ENCODE measurements at regions not wholly inside any gene's neighbourhood (a gene's known extent, or its start where the extent isn't known, plus 50 kb on each side); places are given as distances from the start of the nearest gene placed in this dataset.
A peak's percentile ranks its signal among the peaks of the same experiment; 100 is the strongest.

- H3K27me3 ChIP-seq (ENCODE audit: control insufficient read depth, low read length): no peaks in the 10 kb centered on the region
- TF ChIP-seq EZH2phosphoT487 (IDR thresholded peaks at IDR 0.05; ENCODE audit: borderline replicate concordance, low read length) (no peak), CTCF (IDR thresholded peaks at IDR 0.05; ENCODE audit: low read depth, low read length, poor library complexity, severe bottlenecking) (no peak)
- H3K27ac ChIP-seq (ENCODE audit: low read depth, low read length): no peak overlapping the region
- H3K4me2 ChIP-seq (ENCODE audit: low read length): peak overlapping the region; percentile 8; the same call in 1 of the 2 replicates
- no peaks in the 10 kb centered on the region for H3K79me2 ChIP-seq (ENCODE audit: control insufficient read depth, low read length)
- H4K20me1 ChIP-seq (ENCODE audit: control insufficient read depth, insufficient read depth, low read depth, low read length): no peaks in the 10 kb centered on the region
- no peaks in the 10 kb centered on the region for H3K36me3 ChIP-seq (ENCODE audit: control insufficient read depth, low read length)
- H3K9me3 ChIP-seq (ENCODE audit: control insufficient read depth, insufficient read depth, low read length): no peaks in the 10 kb centered on the region
- no peak overlapping the region for H3K4me3 ChIP-seq (ENCODE audit: low read length)
- no peaks in the 10 kb centered on the region for H3F3A ChIP-seq (ENCODE audit: control insufficient read depth, insufficient read depth)
- peaks cover 9% of the 10 kb centered on the region for H3K4me1 ChIP-seq (ENCODE audit: control insufficient read depth, low read length)
- no peaks in the 10 kb centered on the region for H3K9me2 ChIP-seq (replicated peaks; ENCODE audit: control insufficient read depth, low read length)
Measured at GRCh38 chr1:220336391-220337031, 64.3 kb upstream of the RAB3GAP2 start.

GRCh38 chr1:220335668-220336067 lies 63.4 kb upstream of the RAB3GAP2 start:
- Histone ChIP-seq H3K9me3 (ENCODE audit: control insufficient read depth, insufficient read depth, low read length) (no peaks in the 10 kb centered on the region), H3K9me2 (replicated peaks; ENCODE audit: control insufficient read depth, low read length) (no peaks in the 10 kb centered on the region), H3K4me1 (ENCODE audit: control insufficient read depth, low read length) (peaks cover 9% of the 10 kb centered on the region), H3K36me3 (ENCODE audit: control insufficient read depth, low read length) (no peaks in the 10 kb centered on the region), H4K20me1 (ENCODE audit: control insufficient read depth, insufficient read depth, low read depth, low read length) (no peaks in the 10 kb centered on the region), H3K4me2 (ENCODE audit: low read length) (no peak overlapping the region), H3K79me2 (ENCODE audit: control insufficient read depth, low read length) (no peaks in the 10 kb centered on the region), H3K4me3 (ENCODE audit: low read length) (no peak overlapping the region), H3K27me3 (ENCODE audit: control insufficient read depth, low read length) (no peaks in the 10 kb centered on the region), H3K27ac (ENCODE audit: low read depth, low read length) (no peak overlapping the region), H3F3A (ENCODE audit: control insufficient read depth, insufficient read depth) (no peaks in the 10 kb centered on the region)
- TF ChIP-seq EZH2phosphoT487 (IDR thresholded peaks at IDR 0.05; ENCODE audit: borderline replicate concordance, low read length) (no peak), CTCF (IDR thresholded peaks at IDR 0.05; ENCODE audit: low read depth, low read length, poor library complexity, severe bottlenecking) (no peak)

GRCh38 chr1:220331318-220331717 lies 59.1 kb upstream of the RAB3GAP2 start:
- Histone ChIP-seq H3K4me3 (ENCODE audit: low read length) (no peak overlapping the region), H3K9me2 (replicated peaks; ENCODE audit: control insufficient read depth, low read length) (no peaks in the 10 kb centered on the region), H3K79me2 (ENCODE audit: control insufficient read depth, low read length) (no peaks in the 10 kb centered on the region), H3K36me3 (ENCODE audit: control insufficient read depth, low read length) (no peaks in the 10 kb centered on the region), H3K4me2 (ENCODE audit: low read length) (no peak overlapping the region), H3K4me1 (ENCODE audit: control insufficient read depth, low read length) (no peaks in the 10 kb centered on the region), H3K9me3 (ENCODE audit: control insufficient read depth, insufficient read depth, low read length) (no peaks in the 10 kb centered on the region), H4K20me1 (ENCODE audit: control insufficient read depth, insufficient read depth, low read depth, low read length) (no peaks in the 10 kb centered on the region), H3K27me3 (ENCODE audit: control insufficient read depth, low read length) (no peaks in the 10 kb centered on the region), H3K27ac (ENCODE audit: low read depth, low read length) (no peak overlapping the region), H3F3A (ENCODE audit: control insufficient read depth, insufficient read depth) (no peaks in the 10 kb centered on the region)
- TF ChIP-seq CTCF (IDR thresholded peaks at IDR 0.05; ENCODE audit: low read depth, low read length, poor library complexity, severe bottlenecking): no peak
- TF ChIP-seq EZH2phosphoT487 (IDR thresholded peaks at IDR 0.05; ENCODE audit: borderline replicate concordance, low read length): no peak

Data from DOHH2 (cell line).